Peyer's patch (tissue), 4 donors: ENCODE measurements at regions not wholly inside any gene's neighbourhood (a gene's known extent, or its start where the extent isn't known, plus 50 kb on each side); places are given as distances from the start of the nearest gene placed in this dataset.

Experiments used
- POLR2A ChIP-seq, 2 donors: fragments of 450-650 bp; IDR thresholded peaks; one replicate each; pipeline ENCODE4 v1.5.1; 2017; ENCODE audit warnings: antibody characterized with exemption in 2 of 2, mild to moderate bottlenecking in 2 of 2, moderate library complexity in 2 of 2
- TF ChIP-seq, protein P1 (sequence below), 6 experiments: fragments of 450-650 bp in 4 of 6; fragments of 200-600 bp in 2 of 6; sonication (generic) in 1 of 6; IDR thresholded peaks; one replicate each; pipeline ENCODE4 v1.5.1; 2017 to 2019; ENCODE audit warnings: antibody characterized with exemption in 6 of 6, mild to moderate bottlenecking in 3 of 6, moderate library complexity in 1 of 6

DNA sequence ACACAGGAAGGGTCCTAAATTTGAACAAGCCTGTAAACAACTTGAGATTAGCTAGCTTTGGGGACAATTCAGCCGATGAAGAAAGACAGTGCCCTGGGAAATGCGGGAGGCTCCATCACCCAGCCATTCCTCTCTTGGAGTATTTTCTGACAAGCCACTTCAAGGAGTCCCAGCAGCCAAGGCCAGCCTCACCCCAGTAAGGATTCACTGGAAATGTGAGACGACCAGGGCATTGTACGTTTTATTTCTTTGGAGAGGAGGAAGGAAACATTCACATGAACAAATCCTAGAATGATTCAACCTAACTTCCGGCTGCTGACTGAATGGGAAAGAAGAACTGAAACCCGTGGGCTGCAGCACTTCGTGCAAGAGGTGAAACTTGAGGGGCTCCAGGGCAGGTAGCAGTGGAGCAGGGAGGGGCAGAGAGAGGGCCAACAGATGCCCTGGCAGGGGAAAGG, 116.4 kb upstream of the ARHGEF3 start:
- TF ChIP-seq, protein P1, sequence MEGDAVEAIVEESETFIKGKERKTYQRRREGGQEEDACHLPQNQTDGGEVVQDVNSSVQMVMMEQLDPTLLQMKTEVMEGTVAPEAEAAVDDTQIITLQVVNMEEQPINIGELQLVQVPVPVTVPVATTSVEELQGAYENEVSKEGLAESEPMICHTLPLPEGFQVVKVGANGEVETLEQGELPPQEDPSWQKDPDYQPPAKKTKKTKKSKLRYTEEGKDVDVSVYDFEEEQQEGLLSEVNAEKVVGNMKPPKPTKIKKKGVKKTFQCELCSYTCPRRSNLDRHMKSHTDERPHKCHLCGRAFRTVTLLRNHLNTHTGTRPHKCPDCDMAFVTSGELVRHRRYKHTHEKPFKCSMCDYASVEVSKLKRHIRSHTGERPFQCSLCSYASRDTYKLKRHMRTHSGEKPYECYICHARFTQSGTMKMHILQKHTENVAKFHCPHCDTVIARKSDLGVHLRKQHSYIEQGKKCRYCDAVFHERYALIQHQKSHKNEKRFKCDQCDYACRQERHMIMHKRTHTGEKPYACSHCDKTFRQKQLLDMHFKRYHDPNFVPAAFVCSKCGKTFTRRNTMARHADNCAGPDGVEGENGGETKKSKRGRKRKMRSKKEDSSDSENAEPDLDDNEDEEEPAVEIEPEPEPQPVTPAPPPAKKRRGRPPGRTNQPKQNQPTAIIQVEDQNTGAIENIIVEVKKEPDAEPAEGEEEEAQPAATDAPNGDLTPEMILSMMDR (IDR thresholded peaks at IDR 0.05), result no peak
- no peak for TF ChIP-seq POLR2A (IDR thresholded peaks at IDR 0.05)
